H9 (cell line): ENCODE measurements at regions not wholly inside any gene's neighbourhood (a gene's known extent, or its start where the extent isn't known, plus 50 kb on each side); places are given as distances from the start of the nearest gene placed in this dataset.

ENCODE experiments used
- DNase-seq: peaks from one replicate; pipeline ENCODE4 v3.0.0-alpha.2; 2017
- H2AFZ ChIP-seq: one replicate; pipeline ENCODE4 v1.6.1; 2013; ENCODE audit warnings: mild to moderate bottlenecking, low read length, control low read depth, moderate library complexity
- H2AK5ac ChIP-seq: 2 replicates; pipeline ENCODE4 v1.6.1; 2013; ENCODE audit warnings: low read length, control low read depth, mixed read lengths; ENCODE audit not compliant: insufficient read length
- H2BK120ac ChIP-seq: one replicate; pipeline ENCODE4 v1.6.1; 2013; ENCODE audit warnings: low read depth, mild to moderate bottlenecking, low read length, control low read depth, inconsistent platforms; ENCODE audit not compliant: poor library complexity, severe bottlenecking
- H2BK12ac ChIP-seq: 2 replicates; pipeline ENCODE4 v1.6.1; 2013; ENCODE audit warnings: low read length, control low read depth, mixed read lengths, low read depth; ENCODE audit not compliant: insufficient read length
- H2BK15ac ChIP-seq: 2 replicates; pipeline ENCODE4 v1.6.1; 2013; ENCODE audit warnings: low read depth, low read length, control low read depth
- H2BK20ac ChIP-seq: one replicate; pipeline ENCODE4 v1.6.1; 2013; ENCODE audit warnings: low read depth, mild to moderate bottlenecking, low read length, control low read depth, inconsistent platforms; ENCODE audit not compliant: poor library complexity, severe bottlenecking
- H2BK5ac ChIP-seq: 2 replicates; pipeline ENCODE4 v1.6.1; 2013; ENCODE audit warnings: low read length, control low read depth, mixed read lengths; ENCODE audit not compliant: insufficient read length
- H3K14ac ChIP-seq: 2 replicates; pipeline ENCODE4 v1.6.1; 2013; ENCODE audit warnings: low read length, control low read depth; ENCODE audit not compliant: insufficient read depth
- H3K18ac ChIP-seq: 2 replicates; pipeline ENCODE4 v1.6.1; 2013; ENCODE audit warnings: low read depth, mild to moderate bottlenecking, mixed read lengths, low read length, control low read depth; ENCODE audit not compliant: insufficient read length
- H3K23ac ChIP-seq: 2 replicates; pipeline ENCODE4 v1.6.1; 2013; ENCODE audit warnings: low read length, control low read depth, mixed read lengths, low read depth; ENCODE audit not compliant: insufficient read length
- H3K23me2 ChIP-seq: 2 replicates; pipeline ENCODE4 v1.6.1; 2013; ENCODE audit warnings: low read depth, mild to moderate bottlenecking, mixed read lengths, low read length, control low read depth; ENCODE audit not compliant: insufficient read length, poor library complexity, severe bottlenecking
- H3K27ac ChIP-seq: 2 replicates; pipeline ENCODE4 v1.5.1; 2013; ENCODE audit warnings: low read length, control low read depth, mixed read lengths, low read depth; ENCODE audit not compliant: insufficient read length
- H3K27me3 ChIP-seq: 2 replicates; pipeline ENCODE4 v1.6.1; 2013; ENCODE audit warnings: low read length, control low read depth, inconsistent platforms; ENCODE audit not compliant: insufficient read depth
- H3K4ac ChIP-seq: 2 replicates; pipeline ENCODE4 v1.6.1; 2013; ENCODE audit warnings: low read depth, mild to moderate bottlenecking, control low read depth, inconsistent platforms, low read length, moderate library complexity
- H3K4me1 ChIP-seq: 2 replicates; pipeline ENCODE4 v1.6.1; 2013; ENCODE audit warnings: low read length, control low read depth, inconsistent platforms; ENCODE audit not compliant: insufficient read depth
- H3K4me2 ChIP-seq: 2 replicates; pipeline ENCODE4 v1.6.1; 2013; ENCODE audit warnings: low read length, control low read depth, mixed read lengths; ENCODE audit not compliant: insufficient read length, insufficient read depth
- H3K56ac ChIP-seq: 2 replicates; pipeline ENCODE4 v1.6.1; 2013; ENCODE audit warnings: low read depth, mild to moderate bottlenecking, mixed read lengths, low read length, control low read depth; ENCODE audit not compliant: insufficient read length
- H3K79me1 ChIP-seq: 2 replicates; pipeline ENCODE4 v1.6.1; 2013; ENCODE audit warnings: low read depth, mild to moderate bottlenecking, moderate library complexity, low read length, control low read depth, inconsistent platforms; ENCODE audit not compliant: insufficient read depth, poor library complexity, severe bottlenecking
- H3K79me2 ChIP-seq: 2 replicates; pipeline ENCODE4 v1.6.1; 2013; ENCODE audit warnings: low read length, control low read depth, inconsistent platforms; ENCODE audit not compliant: insufficient read depth
- H3K9ac ChIP-seq: 2 replicates; pipeline ENCODE4 v1.6.1; 2013; ENCODE audit warnings: low read length, control low read depth, mixed read lengths; ENCODE audit not compliant: insufficient read length; ENCODE audit errors: extremely low read depth
- H3K9me3 ChIP-seq: one replicate; pipeline ENCODE4 v1.6.1; 2013; ENCODE audit warnings: low read depth, low read length, inconsistent platforms; ENCODE audit not compliant: control insufficient read depth
- H3T11ph ChIP-seq: one replicate; pipeline ENCODE4 v1.6.1; 2013; ENCODE audit warnings: mild to moderate bottlenecking, low read length, control low read depth, inconsistent platforms
- H4K20me1 ChIP-seq: one replicate; pipeline ENCODE4 v1.6.1; 2013; ENCODE audit not compliant: control insufficient read depth, insufficient read length, insufficient read depth
- H4K5ac ChIP-seq: 2 replicates; pipeline ENCODE4 v1.6.1; 2013; ENCODE audit warnings: low read depth, mild to moderate bottlenecking, mixed read lengths, low read length, control low read depth; ENCODE audit not compliant: insufficient read length
- H4K8ac ChIP-seq: replicated peaks from 2 replicates; pipeline ENCODE4 v1.6.1; 2013; ENCODE audit warnings: low read length, control low read depth, mixed read lengths, low read depth; ENCODE audit not compliant: insufficient read length
- H4K91ac ChIP-seq: 2 replicates; pipeline ENCODE4 v1.6.1; 2013; ENCODE audit warnings: low read depth, mild to moderate bottlenecking, moderate library complexity, mixed read lengths, low read length, control low read depth; ENCODE audit not compliant: insufficient read length
- H3K27ac Mint-ChIP-seq, 3 experiments: 2 replicates in 2 of 3; 3 replicates in 1 of 3; pipeline ENCODE4 v1.8.0; 2020 to 2021; ENCODE audit warnings: mixed read lengths in 3 of 3, mild to moderate bottlenecking in 1 of 3, moderate library complexity in 1 of 3
- H3K27me3 Mint-ChIP-seq: 2 replicates; pipeline ENCODE4 v1.8.0; 2021; ENCODE audit warnings: low read depth, mild to moderate bottlenecking, moderate library complexity, mixed read lengths
- H3K36me3 Mint-ChIP-seq, 3 experiments: 2 replicates in 2 of 3; 3 replicates in 1 of 3; pipeline ENCODE4 v1.8.0; 2020 to 2021; ENCODE audit warnings: low read depth in 3 of 3, mixed read lengths in 3 of 3; ENCODE audit not compliant: insufficient read depth in 1 of 3
- H3K4me1 Mint-ChIP-seq, 2 experiments: 2 replicates each; pipeline ENCODE4 v1.8.0; 2020; ENCODE audit warnings: mixed read lengths in 2 of 2
- H3K4me3 Mint-ChIP-seq, 2 experiments: 2 replicates in 1 of 2; 3 replicates in 1 of 2; pipeline ENCODE4 v1.8.0; 2020 to 2021; ENCODE audit warnings: mild to moderate bottlenecking in 2 of 2, mixed read lengths in 2 of 2, moderate library complexity in 1 of 2
- H3K9me3 Mint-ChIP-seq, 2 experiments: 2 replicates in 1 of 2; 3 replicates in 1 of 2; pipeline ENCODE4 v1.8.0; 2020; ENCODE audit warnings: mild to moderate bottlenecking in 2 of 2, mixed read lengths in 2 of 2, moderate library complexity in 1 of 2
- CTCF ChIP-seq: fragments of 200-600 bp; sonication (generic); conservative IDR thresholded peaks from 3 replicates; pipeline ENCODE4 v1.8.0; 2021; ENCODE audit warnings: antibody characterized with exemption, mild to moderate bottlenecking
- WGBS: extraction: QIAGEN DNeasy Blood & Tissue Kit; methylation state at CpG from one replicate; pipeline ENCODE4 v1.1.7; 2013; ENCODE audit warnings: missing lambda C conversion rate, low lambda C conversion rate, mixed read lengths; ENCODE audit not compliant: insufficient read length; ENCODE audit errors: extremely low coverage; 5-methylcytosine and 5-hydroxymethylcytosine counted together

GRCh38 chr12:93130366-93131054 lies 201.4 kb upstream of the EEA1 start:
- Mint-ChIP-seq H3K4me3 (no peak overlapping the region), H3K27ac (no peak overlapping the region), H3K4me1 (peaks cover 3 to 4% of the 10 kb centered on the region in 2 experiments; a peak in 3 of 4 replicates), H3K27me3 (no peaks in the 10 kb centered on the region), H3K9me3 (no peaks in the 10 kb centered on the region), H3K36me3 (no peaks in the 10 kb centered on the region)
- no CpG with 5 or more reads among the region's 4 CpGs for WGBS
- H3K18ac ChIP-seq, result no peak overlapping the region
- H3K27ac ChIP-seq, result no peak overlapping the region
- H2BK120ac ChIP-seq, result no peak overlapping the region
- no peak overlapping the region for H3K56ac ChIP-seq
- H2AFZ ChIP-seq, result no peak overlapping the region
- no peak overlapping the region for H2BK12ac ChIP-seq
- no peaks in the 10 kb centered on the region for H3K79me2 ChIP-seq
- H3K27me3 ChIP-seq, result no peaks in the 10 kb centered on the region
- no peak overlapping the region for H3K23ac ChIP-seq
- no peak overlapping the region for H3K4ac ChIP-seq
- TF ChIP-seq CTCF, result no peak
- no peak overlapping the region for H2BK20ac ChIP-seq
- H2BK15ac ChIP-seq, result no peak overlapping the region
- H3K79me1 ChIP-seq, result no peaks in the 10 kb centered on the region
- H4K8ac ChIP-seq, result no peak overlapping the region
- no peak overlapping the region for H4K5ac ChIP-seq
- no peaks in the 10 kb centered on the region for H3K4me1 ChIP-seq
- H3K23me2 ChIP-seq, result no peaks in the 10 kb centered on the region
- H3K4me2 ChIP-seq, result no peak overlapping the region
- DNase-seq, result no peak
- no peaks in the 10 kb centered on the region for H3K9me3 ChIP-seq
- H3K14ac ChIP-seq, result no peak overlapping the region
- H3K9ac ChIP-seq, result no peak overlapping the region
- H3T11ph ChIP-seq, result no peak overlapping the region
- no peak overlapping the region for H4K91ac ChIP-seq
- no peak overlapping the region for H2BK5ac ChIP-seq
- no peak overlapping the region for H2AK5ac ChIP-seq
- no peaks in the 10 kb centered on the region for H4K20me1 ChIP-seq
